ENCODE measurements at regions not wholly inside any gene's neighbourhood (a gene's known extent, or its start where the extent isn't known, plus 50 kb on each side); places are given as distances from the start of the nearest gene placed in this dataset.
"Not testable (repeated sequence)": the region's sequence is repeated elsewhere in the genome, so short reads cannot be mapped to it uniquely, and the experiment has no call there.

- Histone ChIP-seq H3K27me3 (ENCODE audit: control insufficient read depth in 2 of 2, insufficient read depth in 1 of 2, low read length in 1 of 2) (no peaks in the 10 kb centered on the region), H3K27ac (ENCODE audit: low read depth in 1 of 2, low read length in 1 of 2) (no peak overlapping the region), H3K9me3 (ENCODE audit: control insufficient read depth in 2 of 2, insufficient read depth in 1 of 2, low read length in 1 of 2) (no peaks in the 10 kb centered on the region), H3K36me3 (ENCODE audit: control insufficient read depth in 2 of 2, insufficient read depth in 2 of 2, low read length in 1 of 2) (no peaks in the 10 kb centered on the region), H3K4me1 (ENCODE audit: control insufficient read depth in 2 of 2, insufficient read depth in 2 of 2, low read length in 2 of 2) (no peaks in the 10 kb centered on the region), H3K4me3 (ENCODE audit: low read length in 2 of 2) (no peak overlapping the region)
- DNase-seq (ENCODE audit: low read depth in 6 of 9, low spot score in 9 of 9) = no peak
- WGBS = 95% methylated on average over 8 of the region's 8 CpGs
These were observed 474.9 kb upstream of the TMEFF2 start for GRCh38 chr2:192669505-192670091.

- H3K36me3 ChIP-seq (ENCODE audit: control insufficient read depth in 2 of 2, insufficient read depth in 2 of 2, low read length in 1 of 2) = not testable (repeated sequence)
- WGBS = 86% methylated on average over 4 of the region's 4 CpGs
These were observed 465.8 kb upstream of the TMEFF2 start for GRCh38 chr2:192660555-192660954.

GRCh38 chr2:192657362-192657761 lies 462.6 kb upstream of the TMEFF2 start:
- DNase-seq (ENCODE audit: low read depth in 6 of 9, low spot score in 9 of 9) = no peak
- Histone ChIP-seq H3K27ac (ENCODE audit: low read depth in 1 of 2, low read length in 1 of 2) (no peak overlapping the region), H3K4me3 (ENCODE audit: low read length in 2 of 2) (no peak overlapping the region), H3K36me3 (ENCODE audit: control insufficient read depth in 2 of 2, insufficient read depth in 2 of 2, low read length in 1 of 2) (no peaks in the 10 kb centered on the region), H3K27me3 (ENCODE audit: control insufficient read depth in 2 of 2, insufficient read depth in 1 of 2, low read length in 1 of 2) (no peaks in the 10 kb centered on the region), H3K4me1 (ENCODE audit: control insufficient read depth in 2 of 2, insufficient read depth in 2 of 2, low read length in 2 of 2) (no peaks in the 10 kb centered on the region), H3K9me3 (ENCODE audit: control insufficient read depth in 2 of 2, insufficient read depth in 1 of 2, low read length in 1 of 2) (no peaks in the 10 kb centered on the region)
- 95% methylated on average over 3 of the region's 3 CpGs for WGBS

More at GRCh38 chr2:192660555-192660954, 465.8 kb upstream of the TMEFF2 start:
- H3K27ac ChIP-seq (ENCODE audit: low read depth in 1 of 2, low read length in 1 of 2); H3K27me3 ChIP-seq (ENCODE audit: control insufficient read depth in 2 of 2, insufficient read depth in 1 of 2, low read length in 1 of 2); H3K4me1 ChIP-seq (ENCODE audit: control insufficient read depth in 2 of 2, insufficient read depth in 2 of 2, low read length in 2 of 2); H3K4me3 ChIP-seq (ENCODE audit: low read length in 2 of 2); H3K9me3 ChIP-seq (ENCODE audit: control insufficient read depth in 2 of 2, insufficient read depth in 1 of 2, low read length in 1 of 2); DNase-seq (ENCODE audit: low read depth in 6 of 9, low spot score in 9 of 9): not testable (repeated sequence)

GRCh38 chr2:192655916-192656315 lies 461.2 kb upstream of the TMEFF2 start:
- 87% methylated on average over 3 of the region's 3 CpGs for WGBS
- no peak for DNase-seq (ENCODE audit: low read depth in 6 of 9, low spot score in 9 of 9)
- no peak overlapping the region for H3K4me3 ChIP-seq (ENCODE audit: low read length in 2 of 2)

GRCh38 chr2:192645811-192646598 lies 451.3 kb upstream of the TMEFF2 start:
- no peak overlapping the region for H3K27ac ChIP-seq (ENCODE audit: low read depth in 1 of 2, low read length in 1 of 2)
- H3K4me1 ChIP-seq (ENCODE audit: control insufficient read depth in 2 of 2, insufficient read depth in 2 of 2, low read length in 2 of 2) = no peaks in the 10 kb centered on the region
- no peaks in the 10 kb centered on the region for H3K9me3 ChIP-seq (ENCODE audit: control insufficient read depth in 2 of 2, insufficient read depth in 1 of 2, low read length in 1 of 2)
- no peak overlapping the region for H3K4me3 ChIP-seq (ENCODE audit: low read length in 2 of 2)
- no peak for DNase-seq (ENCODE audit: low read depth in 6 of 9, low spot score in 9 of 9)
- no peaks in the 10 kb centered on the region for H3K27me3 ChIP-seq (ENCODE audit: control insufficient read depth in 2 of 2, insufficient read depth in 1 of 2, low read length in 1 of 2)
- H3K36me3 ChIP-seq (ENCODE audit: control insufficient read depth in 2 of 2, insufficient read depth in 2 of 2, low read length in 1 of 2) = no peaks in the 10 kb centered on the region
- WGBS = 96% methylated on average over 6 of the region's 6 CpGs

More at GRCh38 chr2:192655916-192656315, 461.2 kb upstream of the TMEFF2 start:
- Histone ChIP-seq H3K9me3 (ENCODE audit: control insufficient read depth in 2 of 2, insufficient read depth in 1 of 2, low read length in 1 of 2) (no peaks in the 10 kb centered on the region), H3K36me3 (ENCODE audit: control insufficient read depth in 2 of 2, insufficient read depth in 2 of 2, low read length in 1 of 2) (no peaks in the 10 kb centered on the region), H3K27me3 (ENCODE audit: control insufficient read depth in 2 of 2, insufficient read depth in 1 of 2, low read length in 1 of 2) (no peaks in the 10 kb centered on the region), H3K4me1 (ENCODE audit: control insufficient read depth in 2 of 2, insufficient read depth in 2 of 2, low read length in 2 of 2) (no peaks in the 10 kb centered on the region), H3K27ac (ENCODE audit: low read depth in 1 of 2, low read length in 1 of 2) (no peak overlapping the region)

- WGBS = 97% methylated on average over 3 of the region's 3 CpGs
- no peak overlapping the region for H3K4me3 ChIP-seq (ENCODE audit: low read length in 2 of 2)
- H3K4me1 ChIP-seq (ENCODE audit: control insufficient read depth in 2 of 2, insufficient read depth in 2 of 2, low read length in 2 of 2) = no peaks in the 10 kb centered on the region
- H3K9me3 ChIP-seq (ENCODE audit: control insufficient read depth in 2 of 2, insufficient read depth in 1 of 2, low read length in 1 of 2) = no peaks in the 10 kb centered on the region
- H3K27me3 ChIP-seq (ENCODE audit: control insufficient read depth in 2 of 2, insufficient read depth in 1 of 2, low read length in 1 of 2) = no peaks in the 10 kb centered on the region
- no peak overlapping the region for H3K27ac ChIP-seq (ENCODE audit: low read depth in 1 of 2, low read length in 1 of 2)
- no peaks in the 10 kb centered on the region for H3K36me3 ChIP-seq (ENCODE audit: control insufficient read depth in 2 of 2, insufficient read depth in 2 of 2, low read length in 1 of 2)
- DNase-seq (ENCODE audit: low read depth in 6 of 9, low spot score in 9 of 9) = no peak
These were observed 439.8 kb upstream of the TMEFF2 start for GRCh38 chr2:192634557-192634956.

GRCh38 chr2:192628017-192628416 lies 433.3 kb upstream of the TMEFF2 start:
- DNase-seq (ENCODE audit: low read depth in 6 of 9, low spot score in 9 of 9) = no peak
- WGBS = 96% methylated on average over 2 of the region's 2 CpGs
- Histone ChIP-seq H3K27ac (ENCODE audit: low read depth in 1 of 2, low read length in 1 of 2) (no peak overlapping the region), H3K4me3 (ENCODE audit: low read length in 2 of 2) (no peak overlapping the region), H3K27me3 (ENCODE audit: control insufficient read depth in 2 of 2, insufficient read depth in 1 of 2, low read length in 1 of 2) (no peaks in the 10 kb centered on the region), H3K4me1 (ENCODE audit: control insufficient read depth in 2 of 2, insufficient read depth in 2 of 2, low read length in 2 of 2) (no peaks in the 10 kb centered on the region), H3K36me3 (ENCODE audit: control insufficient read depth in 2 of 2, insufficient read depth in 2 of 2, low read length in 1 of 2) (no peaks in the 10 kb centered on the region), H3K9me3 (ENCODE audit: control insufficient read depth in 2 of 2, insufficient read depth in 1 of 2, low read length in 1 of 2) (no peaks in the 10 kb centered on the region)

- Histone ChIP-seq H3K4me3 (ENCODE audit: low read length in 2 of 2) (no peak overlapping the region), H3K36me3 (ENCODE audit: control insufficient read depth in 2 of 2, insufficient read depth in 2 of 2, low read length in 1 of 2) (no peaks in the 10 kb centered on the region), H3K9me3 (ENCODE audit: control insufficient read depth in 2 of 2, insufficient read depth in 1 of 2, low read length in 1 of 2) (no peaks in the 10 kb centered on the region), H3K27me3 (ENCODE audit: control insufficient read depth in 2 of 2, insufficient read depth in 1 of 2, low read length in 1 of 2) (no peaks in the 10 kb centered on the region), H3K4me1 (ENCODE audit: control insufficient read depth in 2 of 2, insufficient read depth in 2 of 2, low read length in 2 of 2) (no peaks in the 10 kb centered on the region), H3K27ac (ENCODE audit: low read depth in 1 of 2, low read length in 1 of 2) (no peak overlapping the region)
- no peak for DNase-seq (ENCODE audit: low read depth in 6 of 9, low spot score in 9 of 9)
These were observed 420.4 kb upstream of the TMEFF2 start for GRCh38 chr2:192615105-192615504.

GRCh38 chr2:192604295-192604694 lies 409.6 kb upstream of the TMEFF2 start:
- DNase-seq (ENCODE audit: low read depth in 6 of 9, low spot score in 9 of 9) = no peak
- 98% methylated on average over 1 of the region's 1 CpG for WGBS
- peaks cover 0 to 5% of the 10 kb centered on the region in 2 donors for H3K9me3 ChIP-seq (ENCODE audit: control insufficient read depth in 2 of 2, insufficient read depth in 1 of 2, low read length in 1 of 2)
- no peaks in the 10 kb centered on the region for H3K27me3 ChIP-seq (ENCODE audit: control insufficient read depth in 2 of 2, insufficient read depth in 1 of 2, low read length in 1 of 2)
- no peak overlapping the region for H3K27ac ChIP-seq (ENCODE audit: low read depth in 1 of 2, low read length in 1 of 2)
- H3K36me3 ChIP-seq (ENCODE audit: control insufficient read depth in 2 of 2, insufficient read depth in 2 of 2, low read length in 1 of 2) = no peaks in the 10 kb centered on the region
- no peak overlapping the region for H3K4me3 ChIP-seq (ENCODE audit: low read length in 2 of 2)
- no peaks in the 10 kb centered on the region for H3K4me1 ChIP-seq (ENCODE audit: control insufficient read depth in 2 of 2, insufficient read depth in 2 of 2, low read length in 2 of 2)

All from thymus (tissue), 11 donors.